ENCODE measurements at regions not wholly inside any gene's neighbourhood (a gene's known extent, or its start where the extent isn't known, plus 50 kb on each side); places are given as distances from the start of the nearest gene placed in this dataset.

DNA sequence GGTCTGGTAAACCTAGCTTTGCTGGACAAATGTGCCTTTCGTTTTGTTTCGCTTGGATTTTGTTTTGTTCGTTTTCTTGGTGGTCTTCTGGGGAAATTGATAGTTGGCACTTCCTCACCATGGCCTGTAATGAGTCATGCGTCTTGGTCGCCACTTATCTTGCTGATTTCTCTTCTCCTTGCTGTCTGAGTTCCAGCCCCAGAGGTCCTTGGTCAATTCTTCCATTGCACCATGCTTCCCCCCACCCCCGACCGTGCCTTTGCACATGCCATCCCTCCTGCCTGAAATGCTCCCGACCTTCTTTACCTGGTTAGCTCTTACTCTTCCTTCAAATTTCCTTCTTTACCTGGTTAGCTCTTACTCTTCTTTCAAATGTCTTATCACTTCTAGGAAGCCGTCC is 168.7 kb upstream of the MSX2 start:
- POLR2A ChIA-PET: no interaction called here
- SMC1A ChIA-PET (ENCODE audit: uncharacterized antibody, unreplicated experiment): no interaction called here
- Histone ChIP-seq H3K27me3 (replicated peaks in 1 of 2; ENCODE audit: control insufficient read depth in 2 of 2, insufficient read depth in 2 of 2, low read length in 1 of 2) (no peaks in the 10 kb centered on the region; a peak in 1 of 4 replicates), H3K79me2 (ENCODE audit: control insufficient read depth, insufficient read depth, low read length) (no peaks in the 10 kb centered on the region), H3K4me1 (ENCODE audit: control insufficient read depth, insufficient read depth, low read length) (no peaks in the 10 kb centered on the region), H3K4me2 (ENCODE audit: control insufficient read depth, insufficient read depth) (no peak overlapping the region), H3K9me3 (replicated peaks; ENCODE audit: control insufficient read depth, insufficient read depth, low read length) (no peaks in the 10 kb centered on the region), H4K20me1 (ENCODE audit: control insufficient read depth, insufficient read depth) (no peaks in the 10 kb centered on the region), H3K36me3 (ENCODE audit: control insufficient read depth in 2 of 2, insufficient read depth in 2 of 2, low read length in 1 of 2) (no peaks in the 10 kb centered on the region), H2AFZ (ENCODE audit: control insufficient read depth, low read depth, low read length) (no peak overlapping the region), H3K9ac (ENCODE audit: control insufficient read depth, insufficient read depth, low read length) (no peak overlapping the region), H3K4me3 (no peak overlapping the region), H3K27ac (ENCODE audit: control insufficient read depth, insufficient read depth) (no peak overlapping the region)
- intact Hi-C loops (cut with micrococcal nuclease; ENCODE audit: unreplicated experiment): no loop called here
- FAIRE-seq (no peak), ATAC-seq (no peak), DNase-seq (ENCODE audit: low read depth, low spot score) (no peak)
- RAD21 ChIA-PET (ENCODE audit: unreplicated experiment): no interaction called here
- no TSS peak for BruUV-seq (replicated peaks)
- WGBS (ENCODE audit: insufficient coverage, insufficient replicate concordance, low lambda C conversion rate, missing lambda C conversion rate): 23% methylated on average over 9 of the region's 9 CpGs
- CTCF ChIA-PET: no interaction called here
- TF ChIP-seq, protein P1, sequence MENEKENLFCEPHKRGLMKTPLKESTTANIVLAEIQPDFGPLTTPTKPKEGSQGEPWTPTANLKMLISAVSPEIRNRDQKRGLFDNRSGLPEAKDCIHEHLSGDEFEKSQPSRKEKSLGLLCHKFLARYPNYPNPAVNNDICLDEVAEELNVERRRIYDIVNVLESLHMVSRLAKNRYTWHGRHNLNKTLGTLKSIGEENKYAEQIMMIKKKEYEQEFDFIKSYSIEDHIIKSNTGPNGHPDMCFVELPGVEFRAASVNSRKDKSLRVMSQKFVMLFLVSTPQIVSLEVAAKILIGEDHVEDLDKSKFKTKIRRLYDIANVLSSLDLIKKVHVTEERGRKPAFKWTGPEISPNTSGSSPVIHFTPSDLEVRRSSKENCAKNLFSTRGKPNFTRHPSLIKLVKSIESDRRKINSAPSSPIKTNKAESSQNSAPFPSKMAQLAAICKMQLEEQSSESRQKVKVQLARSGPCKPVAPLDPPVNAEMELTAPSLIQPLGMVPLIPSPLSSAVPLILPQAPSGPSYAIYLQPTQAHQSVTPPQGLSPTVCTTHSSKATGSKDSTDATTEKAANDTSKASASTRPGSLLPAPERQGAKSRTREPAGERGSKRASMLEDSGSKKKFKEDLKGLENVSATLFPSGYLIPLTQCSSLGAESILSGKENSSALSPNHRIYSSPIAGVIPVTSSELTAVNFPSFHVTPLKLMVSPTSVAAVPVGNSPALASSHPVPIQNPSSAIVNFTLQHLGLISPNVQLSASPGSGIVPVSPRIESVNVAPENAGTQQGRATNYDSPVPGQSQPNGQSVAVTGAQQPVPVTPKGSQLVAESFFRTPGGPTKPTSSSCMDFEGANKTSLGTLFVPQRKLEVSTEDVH (IDR thresholded peaks at IDR 0.05; ENCODE audit: low read depth, partially characterized antibody): no peak
- TF ChIP-seq HDGF (IDR thresholded peaks at IDR 0.05): no peak
- TF ChIP-seq NBN (IDR thresholded peaks at IDR 0.05): no peak
- TF ChIP-seq KLF5 (IDR thresholded peaks at IDR 0.05; ENCODE audit: partially characterized antibody): no peak
- no peak for TF ChIP-seq ATF7 (IDR thresholded peaks at IDR 0.05; ENCODE audit: low read depth)
- TF ChIP-seq BRCA1 (IDR thresholded peaks at IDR 0.05; ENCODE audit: low read depth, low read length): no peak
- no peak for TF ChIP-seq ZBTB11 (CRISPR knock-in tag; IDR thresholded peaks at IDR 0.05)
- TF ChIP-seq TCF12 (IDR thresholded peaks at IDR 0.05; ENCODE audit: low read depth, low read length): no peak
- TF ChIP-seq EP300 (IDR thresholded peaks at IDR 0.05; ENCODE audit: borderline replicate concordance in 1 of 2, control insufficient read depth in 1 of 2, low read depth in 2 of 2, low read length in 2 of 2): no peak
- in situ Hi-C loops (cut with MboI): no loop called here

All from GM12878 (cell line).